PC-3 (cell line): ENCODE measurements at regions not wholly inside any gene's neighbourhood (a gene's known extent, or its start where the extent isn't known, plus 50 kb on each side); places are given as distances from the start of the nearest gene placed in this dataset.

ENCODE experiments used
- EZH2 ChIP-seq: fragments of 300-600 bp; sonication (generic); IDR thresholded peaks from one replicate; pipeline ENCODE4 v1.6.1; 2017; ENCODE audit warnings: antibody characterized with exemption, mild to moderate bottlenecking, low read length; ENCODE audit not compliant: unreplicated experiment
- EZH2phosphoT487 ChIP-seq: fragments of 300-600 bp; sonication (generic); IDR thresholded peaks from 2 replicates; pipeline ENCODE4 v1.6.1; 2018; ENCODE audit warnings: mild to moderate bottlenecking, antibody characterized with exemption, low read length, borderline replicate concordance
- TF ChIP-seq, protein P1 (sequence below): fragments of 300-600 bp; sonication (generic); conservative IDR thresholded peaks from 2 replicates; pipeline ENCODE4 v1.5.1; 2017; ENCODE audit warnings: antibody characterized with exemption, low read depth, mild to moderate bottlenecking, low read length

DNA sequence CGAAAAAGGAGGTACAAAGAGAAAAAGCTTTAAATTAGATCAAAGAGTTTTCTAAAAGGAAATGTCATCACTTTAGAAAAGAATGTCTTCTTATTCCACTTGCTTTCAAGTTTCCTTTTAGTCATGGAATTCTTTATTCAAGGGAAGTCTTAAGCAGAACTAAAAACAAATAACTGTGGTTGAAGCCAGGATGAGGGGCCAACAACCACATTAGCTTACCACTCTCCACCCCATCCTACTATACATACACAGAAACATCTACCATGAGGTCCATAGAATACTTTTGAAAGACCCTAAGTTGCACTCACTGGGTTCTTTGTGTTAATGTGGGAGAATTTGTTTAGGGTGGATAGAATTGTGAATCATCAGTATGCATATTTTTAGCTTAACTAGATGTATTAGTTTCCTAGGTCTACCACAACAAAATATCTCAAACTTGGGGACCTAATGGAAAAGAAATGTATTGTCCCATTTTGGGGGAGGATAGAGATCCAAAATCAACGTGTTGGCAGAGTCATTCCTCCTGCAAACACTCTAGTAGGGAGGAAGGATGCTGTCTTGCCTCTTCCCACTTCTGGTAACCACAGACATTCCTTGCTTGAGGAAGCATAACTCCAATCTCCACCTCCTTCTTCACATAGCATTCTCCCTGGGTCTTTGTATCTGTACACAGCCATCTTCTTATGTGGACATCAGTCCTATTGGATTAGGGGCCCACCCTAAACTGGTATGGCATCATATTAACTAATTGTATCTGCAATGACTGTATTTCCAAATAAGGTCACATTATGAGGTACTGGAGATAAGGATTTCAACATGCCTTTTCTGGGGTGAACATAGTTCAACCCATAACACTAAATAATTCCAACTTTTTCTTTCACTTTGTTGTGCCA is 239.4 kb downstream of the LURAP1L start:
- TF ChIP-seq, protein P1, sequence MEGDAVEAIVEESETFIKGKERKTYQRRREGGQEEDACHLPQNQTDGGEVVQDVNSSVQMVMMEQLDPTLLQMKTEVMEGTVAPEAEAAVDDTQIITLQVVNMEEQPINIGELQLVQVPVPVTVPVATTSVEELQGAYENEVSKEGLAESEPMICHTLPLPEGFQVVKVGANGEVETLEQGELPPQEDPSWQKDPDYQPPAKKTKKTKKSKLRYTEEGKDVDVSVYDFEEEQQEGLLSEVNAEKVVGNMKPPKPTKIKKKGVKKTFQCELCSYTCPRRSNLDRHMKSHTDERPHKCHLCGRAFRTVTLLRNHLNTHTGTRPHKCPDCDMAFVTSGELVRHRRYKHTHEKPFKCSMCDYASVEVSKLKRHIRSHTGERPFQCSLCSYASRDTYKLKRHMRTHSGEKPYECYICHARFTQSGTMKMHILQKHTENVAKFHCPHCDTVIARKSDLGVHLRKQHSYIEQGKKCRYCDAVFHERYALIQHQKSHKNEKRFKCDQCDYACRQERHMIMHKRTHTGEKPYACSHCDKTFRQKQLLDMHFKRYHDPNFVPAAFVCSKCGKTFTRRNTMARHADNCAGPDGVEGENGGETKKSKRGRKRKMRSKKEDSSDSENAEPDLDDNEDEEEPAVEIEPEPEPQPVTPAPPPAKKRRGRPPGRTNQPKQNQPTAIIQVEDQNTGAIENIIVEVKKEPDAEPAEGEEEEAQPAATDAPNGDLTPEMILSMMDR: no peak
- TF ChIP-seq EZH2phosphoT487 (no peak), EZH2 (no peak)
